K562 (cell line): ENCODE measurements at regions not wholly inside any gene's neighbourhood (a gene's known extent, or its start where the extent isn't known, plus 50 kb on each side); places are given as distances from the start of the nearest gene placed in this dataset.

Experiments used
- ATF7 ChIP-seq: fragments of 450-650 bp; IDR thresholded peaks from 2 replicates; pipeline ENCODE4 v1.7.1; 2014; ENCODE audit warnings: mild to moderate bottlenecking, moderate library complexity
- CBFA2T3 ChIP-seq: fragments of 450-650 bp; IDR thresholded peaks from 2 replicates; pipeline ENCODE4 v1.6.1; 2017
- CTCF ChIP-seq, 3 experiments: IDR thresholded peaks in 2 of 3; conservative IDR thresholded peaks in 1 of 3; 2 replicates each; pipeline ENCODE4 v1.5.1; 2011 to 2012; ENCODE audit warnings: low read length in 3 of 3, mild to moderate bottlenecking in 3 of 3, control low read depth in 2 of 3, improper control_type of control experiment in 1 of 3, inconsistent platforms in 1 of 3, low read depth in 1 of 3, mixed read lengths in 1 of 3, moderate library complexity in 1 of 3; ENCODE audit not compliant: insufficient read depth in 2 of 3
- POLR2A ChIP-seq: fragments of 450-650 bp; conservative IDR thresholded peaks from 2 replicates; pipeline ENCODE4 v1.6.1; 2016
- SMARCA4 ChIP-seq: fragments of 450-650 bp; IDR thresholded peaks from 2 replicates; pipeline ENCODE4 v1.6.1; 2016
- SNIP1 ChIP-seq: fragments of 450-650 bp; IDR thresholded peaks from 2 replicates; pipeline ENCODE4 v1.7.1; 2017; ENCODE audit warnings: low read depth, mild to moderate bottlenecking
- SREBF2 ChIP-seq: sonication (generic); formaldehyde crosslinking; IDR thresholded peaks from 2 replicates; pipeline ENCODE4 v1.4.0; 2020; ENCODE audit warnings: mild to moderate bottlenecking, missing genetic modification reagents
- YBX1 ChIP-seq: fragments of 450-650 bp; IDR thresholded peaks from 2 replicates; pipeline ENCODE4 v1.7.1; 2016; ENCODE audit warnings: mild to moderate bottlenecking
- YY1 ChIP-seq, 3 experiments: IDR thresholded peaks; 2 replicates each; pipeline ENCODE4 v1.6.1; 2011; ENCODE audit warnings: low read length in 2 of 3, mild to moderate bottlenecking in 2 of 3, moderate library complexity in 2 of 3, borderline replicate concordance in 1 of 3, control low read depth in 1 of 3, low read depth in 1 of 3; ENCODE audit not compliant: insufficient read depth in 3 of 3, insufficient replicate concordance in 2 of 3, control insufficient read depth in 1 of 3, insufficient read length in 1 of 3; ENCODE audit errors: extremely low read depth in 1 of 3
- ZNF174 ChIP-seq: fragments of 250-450 bp; sonication (Bioruptor Pico); IDR thresholded peaks from 2 replicates; pipeline ENCODE4 v1.4.0; 2020; ENCODE audit warnings: mild to moderate bottlenecking
- ZNF644 ChIP-seq: fragments of 200-800 bp; sonication (Bioruptor generic); IDR thresholded peaks from 2 replicates; pipeline ENCODE4 v1.6.1; 2016; ENCODE audit warnings: low read depth, missing genetic modification characterization, missing compliant biosample characterization
- ZNF785 ChIP-seq: fragments of 250-450 bp; sonication (Bioruptor Pico); IDR thresholded peaks from 2 replicates; pipeline ENCODE4 v1.4.0; 2020; ENCODE audit warnings: mild to moderate bottlenecking
- TF ChIP-seq, protein P1 (sequence below): sonication (generic); formaldehyde crosslinking; IDR thresholded peaks from 2 replicates; pipeline ENCODE4 v1.9.0; 2022; ENCODE audit warnings: mild to moderate bottlenecking, missing genetic modification reagents

DNA sequence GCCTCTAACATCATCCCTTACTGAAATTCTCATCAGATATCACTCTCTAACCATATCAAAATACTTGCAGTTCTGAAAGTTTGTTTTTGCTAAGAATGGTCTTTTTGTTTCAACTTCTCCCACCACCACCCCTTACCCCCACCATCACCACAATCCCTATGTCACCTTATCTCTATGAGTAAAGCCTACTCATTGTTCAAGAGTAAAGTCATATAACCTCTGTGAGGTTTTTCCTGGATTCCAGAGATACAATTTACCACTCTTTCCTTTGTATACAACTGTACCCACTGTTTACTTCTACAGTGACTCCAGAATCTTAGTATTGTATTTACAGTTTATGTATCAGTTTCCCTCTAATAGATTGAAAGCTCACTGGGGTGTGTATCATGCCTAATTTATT lies 158.0 kb upstream of the PCDH10 start:
- no peak for TF ChIP-seq POLR2A
- TF ChIP-seq ZNF644 (tag): no peak
- TF ChIP-seq SREBF2 (CRISPR knock-in tag): no peak
- TF ChIP-seq YBX1: no peak
- no peak for TF ChIP-seq ZNF785 (CRISPR knock-in tag)
- TF ChIP-seq, protein P1, sequence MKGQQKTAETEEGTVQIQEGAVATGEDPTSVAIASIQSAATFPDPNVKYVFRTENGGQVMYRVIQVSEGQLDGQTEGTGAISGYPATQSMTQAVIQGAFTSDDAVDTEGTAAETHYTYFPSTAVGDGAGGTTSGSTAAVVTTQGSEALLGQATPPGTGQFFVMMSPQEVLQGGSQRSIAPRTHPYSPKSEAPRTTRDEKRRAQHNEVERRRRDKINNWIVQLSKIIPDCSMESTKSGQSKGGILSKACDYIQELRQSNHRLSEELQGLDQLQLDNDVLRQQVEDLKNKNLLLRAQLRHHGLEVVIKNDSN (CRISPR knock-in tag): no peak
- no peak for TF ChIP-seq YY1 (IDR thresholded peaks at IDR 0.05; ENCODE audit: borderline replicate concordance in 1 of 3, control insufficient read depth in 1 of 3, extremely low read depth in 1 of 3, insufficient read depth in 3 of 3, insufficient read length in 1 of 3, insufficient replicate concordance in 2 of 3, low read depth in 1 of 3, low read length in 2 of 3)
- TF ChIP-seq CTCF (IDR thresholded peaks at IDR 0.05 in 2 of 3, conservative IDR thresholded peaks at IDR 0.05 in 1 of 3; ENCODE audit: insufficient read depth in 2 of 3, low read depth in 1 of 3, low read length in 3 of 3): no peak
- TF ChIP-seq SNIP1: no peak
- no peak for TF ChIP-seq ZNF174 (CRISPR knock-in tag)
- TF ChIP-seq ATF7: no peak
- no peak for TF ChIP-seq CBFA2T3
- no peak for TF ChIP-seq SMARCA4
